A549 (cell line): ENCODE measurements at regions not wholly inside any gene's neighbourhood (a gene's known extent, or its start where the extent isn't known, plus 50 kb on each side); places are given as distances from the start of the nearest gene placed in this dataset.

Experiments
- CTCF ChIP-seq: fragments of >200 bp; sonication (Bioruptor Twin); formaldehyde crosslinking; IDR thresholded peaks from 3 replicates; pipeline ENCODE4 v1.5.1; 2016
- EP300 ChIP-seq, 2 experiments: fragments of >200 bp; sonication (Bioruptor Twin); formaldehyde crosslinking; IDR thresholded peaks; 2 replicates in 1 of 2; 3 replicates in 1 of 2; pipeline ENCODE4 v1.6.1; 2016 to 2017
- JUNB ChIP-seq: fragments of >200 bp; sonication (Bioruptor Twin); formaldehyde crosslinking; IDR thresholded peaks from 2 replicates; pipeline ENCODE4 v1.6.1; 2016
- MAX ChIP-seq: IDR thresholded peaks from 2 replicates; pipeline ENCODE4 v1.6.1; 2012
- POLR2A ChIP-seq: IDR thresholded peaks from 2 replicates; pipeline ENCODE4 v1.6.1; 2012; ENCODE audit warnings: mild to moderate bottlenecking, low read length
- USF2 ChIP-seq: fragments of 450-650 bp; IDR thresholded peaks from 2 replicates; pipeline ENCODE4 v1.6.1; 2014; ENCODE audit warnings: antibody characterized with exemption
- ZFP36 ChIP-seq: fragments of 450-650 bp; IDR thresholded peaks from 2 replicates; pipeline ENCODE4 v1.6.1; 2014; ENCODE audit warnings: borderline replicate concordance; ENCODE audit not compliant: partially characterized antibody
- TF ChIP-seq, protein P1 (sequence below): IDR thresholded peaks from 2 replicates; pipeline ENCODE4 v1.6.1; 2012; ENCODE audit warnings: low read depth, borderline replicate concordance

- TF ChIP-seq ZFP36: no peak
- TF ChIP-seq, protein P1, sequence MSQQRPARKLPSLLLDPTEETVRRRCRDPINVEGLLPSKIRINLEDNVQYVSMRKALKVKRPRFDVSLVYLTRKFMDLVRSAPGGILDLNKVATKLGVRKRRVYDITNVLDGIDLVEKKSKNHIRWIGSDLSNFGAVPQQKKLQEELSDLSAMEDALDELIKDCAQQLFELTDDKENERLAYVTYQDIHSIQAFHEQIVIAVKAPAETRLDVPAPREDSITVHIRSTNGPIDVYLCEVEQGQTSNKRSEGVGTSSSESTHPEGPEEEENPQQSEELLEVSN: no peak
- TF ChIP-seq MAX: no peak
- TF ChIP-seq POLR2A: no peak
- TF ChIP-seq EP300 (IDR thresholded peaks at IDR 0.05): no peak
- no peak for TF ChIP-seq JUNB
- TF ChIP-seq CTCF: no peak
- no peak for TF ChIP-seq USF2
Observed at GRCh38 chr17:68790931-68791330, 164.3 kb downstream of the ABCA8 start.
